IMR-90 (cell line): ENCODE measurements at regions not wholly inside any gene's neighbourhood (a gene's known extent, or its start where the extent isn't known, plus 50 kb on each side); places are given as distances from the start of the nearest gene placed in this dataset.

Experiments
- ATAC-seq: fragments of 200-7000 bp; cut with Tn5 transposase; 2 replicates; pipeline ENCODE4 v1.9.1; 2020; ENCODE audit warnings: low read depth, mild to moderate bottlenecking, moderate library complexity
- BruUV-seq: library from RNA; stranded (reverse); fragments of 400-500 nt; replicated peaks from 2 replicates; lab custom pipeline; 2021; lab: Mats Ljungman, UMichigan
- CTCF ChIA-PET: fragments of 300-600 bp; formaldehyde crosslinking; extraction: SDS; loops from one replicate; lab custom pipeline; 2021; ENCODE audit warnings: antibody characterized with exemption; lab: Yijun Ruan, JAX
- POLR2A ChIA-PET: fragments of 300-600 bp; sonication (Branson Sonifier 250); formaldehyde crosslinking; loops from one replicate; lab custom pipeline; 2022; ENCODE audit warnings: antibody characterized with exemption; ENCODE audit not compliant: unreplicated experiment; lab: Charles Lee
- DNase-seq: peaks from one replicate; pipeline ENCODE4 v3.0.0; 2013
- H2AFZ ChIP-seq: replicated peaks from 2 replicates; pipeline ENCODE3; 2013; ENCODE audit warnings: low read length, mild to moderate bottlenecking; ENCODE audit not compliant: poor library complexity
- H2AK5ac ChIP-seq: 2 replicates; pipeline ENCODE4 v1.6.1; 2013; ENCODE audit warnings: low read depth, low read length, inconsistent platforms
- H2AK9ac ChIP-seq: replicated peaks from 2 replicates; pipeline ENCODE3; 2013; ENCODE audit warnings: mild to moderate bottlenecking, low read depth, low read length, moderate library complexity; ENCODE audit not compliant: poor library complexity
- H2BK120ac ChIP-seq: 2 replicates; pipeline ENCODE4 v1.6.1; 2013; ENCODE audit warnings: low read depth, low read length, inconsistent platforms
- H2BK15ac ChIP-seq: 3 replicates; pipeline ENCODE4 v1.6.1; 2013; ENCODE audit warnings: low read depth, low read length, inconsistent platforms
- H2BK20ac ChIP-seq: 2 replicates; pipeline ENCODE4 v1.6.1; 2013; ENCODE audit warnings: low read depth, mild to moderate bottlenecking, inconsistent platforms, low read length, moderate library complexity
- H2BK5ac ChIP-seq: 2 replicates; pipeline ENCODE4 v1.6.1; 2013; ENCODE audit warnings: mild to moderate bottlenecking, low read depth, low read length, inconsistent platforms; ENCODE audit not compliant: poor library complexity, severe bottlenecking
- H3K14ac ChIP-seq: replicated peaks from 2 replicates; pipeline ENCODE4 v1.6.1; 2013; ENCODE audit warnings: low read depth, low read length, inconsistent platforms
- H3K18ac ChIP-seq: 2 replicates; pipeline ENCODE4 v1.6.1; 2013; ENCODE audit warnings: low read depth, low read length, control low read depth
- H3K23ac ChIP-seq: 2 replicates; pipeline ENCODE4 v1.6.1; 2013; ENCODE audit warnings: low read depth, low read length, inconsistent platforms
- H3K27ac ChIP-seq: 2 replicates; pipeline ENCODE4 v1.5.1; 2013; ENCODE audit warnings: mild to moderate bottlenecking, control low read depth, low read length; ENCODE audit not compliant: insufficient read depth
- H3K27me3 ChIP-seq: 2 replicates; pipeline ENCODE4 v1.6.1; 2013; ENCODE audit warnings: low read length; ENCODE audit not compliant: control insufficient read depth, insufficient read depth
- H3K36me3 ChIP-seq: 2 replicates; pipeline ENCODE4 v1.6.1; 2013; ENCODE audit warnings: low read length, mixed read lengths; ENCODE audit not compliant: control insufficient read depth, insufficient read depth
- H3K4ac ChIP-seq: 2 replicates; pipeline ENCODE4 v1.6.1; 2013; ENCODE audit warnings: low read depth, low read length, inconsistent platforms
- H3K4me1 ChIP-seq: 2 replicates; pipeline ENCODE4 v1.6.1; 2013; ENCODE audit warnings: low read length, mixed read lengths; ENCODE audit not compliant: control insufficient read depth, insufficient read depth
- H3K4me2 ChIP-seq: 2 replicates; pipeline ENCODE4 v1.6.1; 2013; ENCODE audit warnings: low read depth, mild to moderate bottlenecking, control low read depth, low read length, moderate library complexity
- H3K4me3 ChIP-seq: 2 replicates; pipeline ENCODE4 v1.5.1; 2013; ENCODE audit warnings: low read depth, mild to moderate bottlenecking, control low read depth, low read length, moderate library complexity; ENCODE audit not compliant: insufficient read depth
- H3K56ac ChIP-seq: 2 replicates; pipeline ENCODE4 v1.6.1; 2013; ENCODE audit warnings: low read length, inconsistent platforms; ENCODE audit not compliant: insufficient read depth; ENCODE audit errors: extremely low read depth
- H3K79me1 ChIP-seq, 2 experiments: 2 replicates each; pipeline ENCODE4 v1.6.1; 2013; ENCODE audit warnings: low read length in 2 of 2, inconsistent platforms in 1 of 2, low read depth in 1 of 2
- H3K9ac ChIP-seq: 2 replicates; pipeline ENCODE4 v1.6.1; 2013; ENCODE audit warnings: low read depth, low read length, control low read depth
- H3K9me1 ChIP-seq: 2 replicates; pipeline ENCODE4 v1.6.1; 2013; ENCODE audit warnings: low read length, inconsistent platforms; ENCODE audit not compliant: insufficient read depth
- H3K9me3 ChIP-seq: 2 replicates; pipeline ENCODE4 v1.6.1; 2013; ENCODE audit warnings: low read length; ENCODE audit not compliant: control insufficient read depth, insufficient read depth
- H4K20me1 ChIP-seq: 2 replicates; pipeline ENCODE4 v1.6.1; 2013; ENCODE audit warnings: low read length, inconsistent platforms; ENCODE audit not compliant: insufficient read depth
- H4K5ac ChIP-seq: 2 replicates; pipeline ENCODE4 v1.6.1; 2013; ENCODE audit warnings: mild to moderate bottlenecking, low read depth, low read length, control low read depth
- H4K8ac ChIP-seq, 2 experiments: 2 replicates each; pipeline ENCODE4 v1.6.1; 2013; ENCODE audit warnings: low read depth in 2 of 2, low read length in 2 of 2, control low read depth in 1 of 2, inconsistent platforms in 1 of 2
- H4K91ac ChIP-seq: 2 replicates; pipeline ENCODE4 v1.6.1; 2013; ENCODE audit warnings: low read depth, low read length, inconsistent platforms; ENCODE audit not compliant: insufficient read depth
- BHLHE40 ChIP-seq: fragments of 150-350 bp; IDR thresholded peaks from 2 replicates; pipeline ENCODE4 v1.6.1; 2016; ENCODE audit warnings: mild to moderate bottlenecking, low read depth, low read length
- CEBPB ChIP-seq: IDR thresholded peaks from 2 replicates; pipeline ENCODE4 v1.6.1; 2012; ENCODE audit warnings: low read depth, low read length, improper control_type of control experiment
- ELK1 ChIP-seq: fragments of 150-350 bp; IDR thresholded peaks from 2 replicates; pipeline ENCODE4 v1.6.1; 2016; ENCODE audit warnings: low read depth, mild to moderate bottlenecking, low read length, moderate library complexity, borderline replicate concordance
- FOS ChIP-seq: fragments of 150-350 bp; IDR thresholded peaks from 2 replicates; pipeline ENCODE4 v1.6.1; 2016; ENCODE audit warnings: low read depth, low read length
- MAFK ChIP-seq: IDR thresholded peaks from 2 replicates; pipeline ENCODE4 v1.6.1; 2012; ENCODE audit warnings: low read depth, low read length, improper control_type of control experiment
- MAZ ChIP-seq: IDR thresholded peaks from 2 replicates; pipeline ENCODE4 v1.6.1; 2012; ENCODE audit warnings: low read depth, mild to moderate bottlenecking, low read length, improper control_type of control experiment, moderate library complexity, borderline replicate concordance
- MXI1 ChIP-seq: IDR thresholded peaks from 2 replicates; pipeline ENCODE4 v1.6.1; 2012; ENCODE audit warnings: low read depth, mild to moderate bottlenecking, low read length, moderate library complexity, borderline replicate concordance
- NFE2L2 ChIP-seq: fragments of 150-350 bp; IDR thresholded peaks from 2 replicates; pipeline ENCODE4 v1.6.1; 2016; ENCODE audit warnings: low read depth, mild to moderate bottlenecking, low read length
- POLR2A ChIP-seq: IDR thresholded peaks from 2 replicates; pipeline ENCODE4 v1.6.1; 2012; ENCODE audit warnings: mild to moderate bottlenecking, low read depth, low read length
- RAD21 ChIP-seq: IDR thresholded peaks from 2 replicates; pipeline ENCODE4 v1.6.1; 2012; ENCODE audit warnings: low read length, improper control_type of control experiment
- RCOR1 ChIP-seq: IDR thresholded peaks from 2 replicates; pipeline ENCODE4 v1.6.1; 2012; ENCODE audit warnings: mild to moderate bottlenecking, low read length, improper control_type of control experiment; ENCODE audit not compliant: insufficient replicate concordance
- SMC3 ChIP-seq: fragments of 150-350 bp; IDR thresholded peaks from 2 replicates; pipeline ENCODE4 v1.6.1; 2016; ENCODE audit warnings: low read depth, mild to moderate bottlenecking, antibody characterized with exemption, low read length, moderate library complexity
- WGBS, 2 experiments: methylation state at CpG; one replicate each; pipeline versions ENCODE4 v1.1.5 to v1.1.7; 2013; ENCODE audit warnings: missing lambda C conversion rate in 2 of 2; ENCODE audit not compliant: insufficient read length in 1 of 2; ENCODE audit errors: extremely low coverage in 2 of 2; 5-methylcytosine and 5-hydroxymethylcytosine counted together
- dilution Hi-C: fragments of 300-500 bp; cut with HindIII; formaldehyde crosslinking; loops from one replicate; pipeline ENCODE4 v1.14.3; 2018; ENCODE audit warnings: low sequenced_read_pairs; ENCODE audit not compliant: unreplicated experiment
- in situ Hi-C: fragments of 300-500 bp; cut with MboI; formaldehyde crosslinking; loops from 3 replicates; pipeline ENCODE4 v1.14.3; 2019; ENCODE audit warnings: low sequenced_read_pairs, inconsistent platforms, mixed read lengths
- intact Hi-C: fragments of 100-400 bp; cut with micrococcal nuclease; formaldehyde crosslinking; loops from 2 replicates; pipeline ENCODE4 v1.10.0; 2022
- TF ChIP-seq, protein P1 (sequence below): fragments of 150-350 bp; IDR thresholded peaks from 2 replicates; pipeline ENCODE4 v1.6.1; 2017; ENCODE audit warnings: mild to moderate bottlenecking, antibody characterized with exemption, low read length, low read depth

DNA sequence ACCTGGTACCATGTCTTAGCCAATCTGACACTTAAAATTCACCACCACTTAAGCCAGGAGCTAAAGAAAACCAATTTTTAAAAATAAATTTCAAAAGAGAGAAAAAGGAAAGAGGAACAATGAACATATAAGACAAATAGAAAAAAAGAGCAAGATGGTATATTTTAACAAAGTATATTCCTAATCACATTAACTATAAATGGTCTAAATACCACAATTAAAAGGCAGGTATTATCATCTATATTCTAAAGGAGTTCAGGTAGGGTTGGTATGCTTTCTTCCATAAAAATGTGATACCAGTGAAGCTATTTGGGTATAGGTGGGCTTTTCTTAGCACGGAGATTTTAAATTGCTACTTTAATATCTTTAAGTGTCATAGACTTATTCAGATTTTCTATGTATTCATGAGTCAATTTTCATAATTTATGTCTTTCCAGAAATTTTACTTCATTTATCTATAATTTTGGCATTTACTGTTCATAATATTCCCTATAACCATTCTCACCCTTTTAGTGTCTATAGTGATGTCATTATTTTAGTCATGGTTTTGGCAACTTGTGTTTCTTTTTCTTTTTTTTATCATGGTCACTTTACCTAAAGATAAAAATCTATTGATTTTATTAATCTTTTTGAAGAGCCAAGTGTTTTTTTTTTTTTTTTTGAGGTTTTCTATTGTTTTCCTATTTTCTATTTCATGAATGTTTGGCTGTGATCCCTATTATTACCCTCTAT, 56.5 kb upstream of the IGLL5 start:
- Histone ChIP-seq H2BK120ac (no peak overlapping the region), H3K56ac (no peak overlapping the region), H3K9me3 (no peaks in the 10 kb centered on the region), H3K4me2 (no peak overlapping the region), H3K36me3 (no peaks in the 10 kb centered on the region), H4K5ac (no peak overlapping the region), H3K79me1 (no peaks in the 10 kb centered on the region), H2BK20ac (no peak overlapping the region), H2AK9ac (no peak overlapping the region), H3K23ac (no peak overlapping the region), H2BK15ac (no peak overlapping the region), H4K8ac (no peak overlapping the region), H4K91ac (no peak overlapping the region), H3K4me1 (no peaks in the 10 kb centered on the region), H2AFZ (no peak overlapping the region), H3K14ac (no peak overlapping the region), H3K9me1 (no peaks in the 10 kb centered on the region), H3K27ac (no peak overlapping the region), H2BK5ac (no peak overlapping the region), H3K4ac (no peak overlapping the region), H3K18ac (no peak overlapping the region), H3K4me3 (no peak overlapping the region), H4K20me1 (no peaks in the 10 kb centered on the region), H3K9ac (no peak overlapping the region), H2AK5ac (no peak overlapping the region), H3K27me3 (no peaks in the 10 kb centered on the region; the same call in 1 of the 2 replicates)
- ATAC-seq: no peak
- no peak for TF ChIP-seq BHLHE40
- no peak for TF ChIP-seq SMC3
- no peak for TF ChIP-seq RAD21
- TF ChIP-seq, protein P1, sequence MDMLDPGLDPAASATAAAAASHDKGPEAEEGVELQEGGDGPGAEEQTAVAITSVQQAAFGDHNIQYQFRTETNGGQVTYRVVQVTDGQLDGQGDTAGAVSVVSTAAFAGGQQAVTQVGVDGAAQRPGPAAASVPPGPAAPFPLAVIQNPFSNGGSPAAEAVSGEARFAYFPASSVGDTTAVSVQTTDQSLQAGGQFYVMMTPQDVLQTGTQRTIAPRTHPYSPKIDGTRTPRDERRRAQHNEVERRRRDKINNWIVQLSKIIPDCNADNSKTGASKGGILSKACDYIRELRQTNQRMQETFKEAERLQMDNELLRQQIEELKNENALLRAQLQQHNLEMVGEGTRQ: no peak
- TF ChIP-seq FOS: no peak
- no peak for TF ChIP-seq MAFK
- no peak for TF ChIP-seq MAZ
- no peak for TF ChIP-seq ELK1
- no peak for TF ChIP-seq MXI1
- no peak for TF ChIP-seq RCOR1
- TF ChIP-seq CEBPB: no peak
- no peak for TF ChIP-seq NFE2L2
- no peak for TF ChIP-seq POLR2A
- BruUV-seq: no TSS peak
- intact Hi-C loops (no loop called here), dilution Hi-C loops (no loop called here), in situ Hi-C loops (no loop called here)
- CTCF ChIA-PET: interaction anchor here (0.7 kb wide), 1 partner anchor 239 kb away, joined by 3 read pairs; no protein-coding TSS in a partner anchor
- POLR2A ChIA-PET: no interaction called here
- DNase-seq: no peak
- no CpG with 5 or more reads among the region's 1 CpG for WGBS, 2 experiments
